Stimulated activated CD4-positive, alpha-beta T cell treated with anti-CD3 and anti-CD28 coated beads, Interleukin-1b, Interleukin-23, amount 100 ng/mL, for 1 hour (primary cell): ENCODE measurements at regions not wholly inside any gene's neighbourhood (a gene's known extent, or its start where the extent isn't known, plus 50 kb on each side); places are given as distances from the start of the nearest gene placed in this dataset.

Experiments used
- DNase-seq, 2 donors: peaks; one replicate each; pipeline ENCODE4 v3.0.0-alpha.2; 2020; ENCODE audit warnings: low read depth in 2 of 2

GRCh38 chr9:129285979-129286772 is 108.1 kb upstream of the IER5L start:
- DNase-seq = no peak

GRCh38 chr9:129285382-129285781 is 107.3 kb upstream of the IER5L start:
- DNase-seq = no peak

- no peak for DNase-seq
Measured at GRCh38 chr9:129284607-129285291, 106.7 kb upstream of the IER5L start.

- no peak for DNase-seq
Measured at GRCh38 chr9:129283705-129284606, 105.9 kb upstream of the IER5L start.

GRCh38 chr9:129283291-129283691 is 105.2 kb upstream of the IER5L start:
- DNase-seq = no peak

GRCh38 chr9:129282731-129283211 is 104.7 kb upstream of the IER5L start:
- DNase-seq = no peak

GRCh38 chr9:129282272-129282671 is 104.2 kb upstream of the IER5L start:
- no peak for DNase-seq

- DNase-seq = no peak
Measured at GRCh38 chr9:129281506-129282145, 103.6 kb upstream of the IER5L start.

GRCh38 chr9:129280623-129281271 is 102.7 kb upstream of the IER5L start:
- no peak for DNase-seq

GRCh38 chr9:129280236-129280622 is 102.2 kb upstream of the IER5L start:
- no peak for DNase-seq

GRCh38 chr9:129278391-129279237 is 100.6 kb upstream of the IER5L start:
- no peak for DNase-seq

- no peak for DNase-seq
Measured at GRCh38 chr9:129276486-129277230, 98.6 kb upstream of the IER5L start.

- DNase-seq = no peak
Measured at GRCh38 chr9:129275626-129276247, 97.7 kb upstream of the IER5L start.

GRCh38 chr9:129273941-129274684 is 96.1 kb upstream of the IER5L start:
- DNase-seq = no peak

- DNase-seq = no peak
Measured at GRCh38 chr9:129273136-129273895, 95.3 kb upstream of the IER5L start.

- DNase-seq = no peak
Measured at GRCh38 chr9:129272348-129273025, 94.4 kb upstream of the IER5L start.

GRCh38 chr9:129270903-129271431 is 92.9 kb upstream of the IER5L start:
- no peak for DNase-seq
